ENCODE measurements at regions not wholly inside any gene's neighbourhood (a gene's known extent, or its start where the extent isn't known, plus 50 kb on each side); places are given as distances from the start of the nearest gene placed in this dataset.
A peak's percentile ranks its signal among the peaks of the same experiment; 100 is the strongest.
"Not testable (repeated sequence)": the region's sequence is repeated elsewhere in the genome, so short reads cannot be mapped to it uniquely, and the experiment has no call there.

GRCh38 chr5:99156688-99157087 is 227.9 kb upstream of the CHD1 start:
- in situ Hi-C loops (cut with HindIII; ENCODE audit: low sequenced_read_pairs) = no loop called here
- no peak for DNase-seq (ENCODE audit: low spot score)

GRCh38 chr5:99143283-99143795 is 214.5 kb upstream of the CHD1 start:
- in situ Hi-C loops (cut with HindIII; ENCODE audit: low sequenced_read_pairs); DNase-seq (ENCODE audit: low spot score): not testable (repeated sequence)

GRCh38 chr5:99141534-99142128 is 212.8 kb upstream of the CHD1 start:
- DNase-seq (ENCODE audit: low spot score) = no peak

GRCh38 chr5:99138911-99139310 is 210.1 kb upstream of the CHD1 start:
- in situ Hi-C loops (cut with HindIII; ENCODE audit: low sequenced_read_pairs) = no loop called here
- no peak for DNase-seq (ENCODE audit: low spot score)

More at GRCh38 chr5:99141534-99142128, 212.8 kb upstream of the CHD1 start:
- in situ Hi-C loops (cut with HindIII; ENCODE audit: low sequenced_read_pairs) = no loop called here

- in situ Hi-C loops (cut with HindIII; ENCODE audit: low sequenced_read_pairs) = no loop called here
- no peak for DNase-seq (ENCODE audit: low spot score)
Observed at GRCh38 chr5:99133921-99134320, 205.1 kb upstream of the CHD1 start.

- DNase-seq (ENCODE audit: low spot score) = no peak
- in situ Hi-C loops (cut with HindIII; ENCODE audit: low sequenced_read_pairs) = no loop called here
Observed at GRCh38 chr5:99129768-99130501, 201.1 kb upstream of the CHD1 start.

- no peak for DNase-seq (ENCODE audit: low spot score)
Observed at GRCh38 chr5:99122976-99123375, 194.2 kb upstream of the CHD1 start.

GRCh38 chr5:99119326-99119725 is 190.5 kb upstream of the CHD1 start:
- in situ Hi-C loops (cut with HindIII; ENCODE audit: low sequenced_read_pairs) = no loop called here

More at GRCh38 chr5:99122976-99123375, 194.2 kb upstream of the CHD1 start:
- in situ Hi-C loops (cut with HindIII; ENCODE audit: low sequenced_read_pairs) = no loop called here

GRCh38 chr5:99116526-99116925 is 187.7 kb upstream of the CHD1 start:
- in situ Hi-C loops (cut with HindIII; ENCODE audit: low sequenced_read_pairs) = no loop called here
- no peak for DNase-seq (ENCODE audit: low spot score)

More at GRCh38 chr5:99119326-99119725, 190.5 kb upstream of the CHD1 start:
- DNase-seq (ENCODE audit: low spot score) = no peak

GRCh38 chr5:99109894-99110293 is 181.1 kb upstream of the CHD1 start:
- in situ Hi-C loops (cut with HindIII; ENCODE audit: low sequenced_read_pairs) = no loop called here
- DNase-seq (ENCODE audit: low spot score) = no peak

- in situ Hi-C loops (cut with HindIII; ENCODE audit: low sequenced_read_pairs) = no loop called here
- no peak for DNase-seq (ENCODE audit: low spot score)
Observed at GRCh38 chr5:99105216-99105615, 176.4 kb upstream of the CHD1 start.

- in situ Hi-C loops (cut with HindIII; ENCODE audit: low sequenced_read_pairs) = no loop called here
- peak; percentile 38 for DNase-seq (ENCODE audit: low spot score)
Observed at GRCh38 chr5:99104538-99105132, 175.8 kb upstream of the CHD1 start.

- in situ Hi-C loops (cut with HindIII; ENCODE audit: low sequenced_read_pairs) = no loop called here
- no peak for DNase-seq (ENCODE audit: low spot score)
Observed at GRCh38 chr5:99102073-99102697, 173.4 kb upstream of the CHD1 start.

- no peak for DNase-seq (ENCODE audit: low spot score)
- in situ Hi-C loops (cut with HindIII; ENCODE audit: low sequenced_read_pairs) = no loop called here
Observed at GRCh38 chr5:99099691-99100090, 170.9 kb upstream of the CHD1 start.

- in situ Hi-C loops (cut with HindIII; ENCODE audit: low sequenced_read_pairs) = no loop called here
- no peak for DNase-seq (ENCODE audit: low spot score)
Observed at GRCh38 chr5:99089822-99090549, 161.2 kb upstream of the CHD1 start.

GRCh38 chr5:99088309-99088708 is 159.5 kb upstream of the CHD1 start:
- no peak for DNase-seq (ENCODE audit: low spot score)
- in situ Hi-C loops (cut with HindIII; ENCODE audit: low sequenced_read_pairs) = no loop called here

- in situ Hi-C loops (cut with HindIII; ENCODE audit: low sequenced_read_pairs) = no loop called here
- DNase-seq (ENCODE audit: low spot score) = no peak
Observed at GRCh38 chr5:99083197-99083596, 154.4 kb upstream of the CHD1 start.

- DNase-seq (ENCODE audit: low spot score) = no peak
- in situ Hi-C loops (cut with HindIII; ENCODE audit: low sequenced_read_pairs) = no loop called here
Observed at GRCh38 chr5:99081711-99082110, 152.9 kb upstream of the CHD1 start.

All from G401 (cell line).